GM10248 (cell line): ENCODE measurements at regions not wholly inside any gene's neighbourhood (a gene's known extent, or its start where the extent isn't known, plus 50 kb on each side); places are given as distances from the start of the nearest gene placed in this dataset.

Experiments
- CTCF ChIA-PET: fragments of 300-600 bp; sonication (Branson Sonifier 250); formaldehyde crosslinking; extraction: SDS; loops from one replicate; lab custom pipeline; 2021; ENCODE audit warnings: antibody characterized with exemption; lab: Yijun Ruan, JAX
- POLR2A ChIA-PET: fragments of 350-650 bp; sonication (Branson Sonifier 250); formaldehyde crosslinking; extraction: SDS; loops from one replicate; lab custom pipeline; 2020; ENCODE audit warnings: antibody characterized with exemption; lab: Yijun Ruan, JAX
- DNase-seq: peaks from one replicate; pipeline ENCODE4 v3.0.0; 2012; ENCODE audit errors: extremely low spot score
- CTCF ChIP-seq: IDR thresholded peaks from 2 replicates; pipeline ENCODE4 v1.5.1; 2012; ENCODE audit warnings: mild to moderate bottlenecking, low read depth; ENCODE audit errors: extremely low read depth, missing control alignments, control extremely low read depth

GRCh38 chr20:55266361-55266760 is 739.0 kb downstream of the CBLN4 start:
- ChIA-PET CTCF (interaction anchor here (1.4 to 1.7 kb wide), 3 partner anchors 9 to 21 kb away, joined by 3 to 4 read pairs (median 4); no protein-coding TSS in a partner anchor), POLR2A (no interaction called here)
- no peak for DNase-seq
- no peak for TF ChIP-seq CTCF

- DNase-seq, result no peak
- ChIA-PET CTCF (interaction anchor here (1.7 kb wide), 1 partner anchor 10 kb away, joined by 4 read pairs; no protein-coding TSS in a partner anchor), POLR2A (no interaction called here)
- TF ChIP-seq CTCF, result no peak
Observed at GRCh38 chr20:55264703-55265239, 740.5 kb downstream of the CBLN4 start.

GRCh38 chr20:55258559-55258958 is 746.8 kb downstream of the CBLN4 start:
- no peak for DNase-seq
- no peak for TF ChIP-seq CTCF
- ChIA-PET POLR2A (no interaction called here), CTCF (no interaction called here)

- TF ChIP-seq CTCF, result no peak
- DNase-seq, result no peak
- ChIA-PET CTCF (interaction anchor here (0.8 to 1.5 kb wide), 2 partner anchors 9 to 10 kb away, joined by 3 to 4 read pairs; no protein-coding TSS in a partner anchor), POLR2A (no interaction called here)
Observed at GRCh38 chr20:55255016-55255415, 750.3 kb downstream of the CBLN4 start.

GRCh38 chr20:55253781-55254180 is 751.5 kb downstream of the CBLN4 start:
- no peak for DNase-seq
- no peak for TF ChIP-seq CTCF
- ChIA-PET CTCF (no interaction called here), POLR2A (no interaction called here)

GRCh38 chr20:55252521-55252920 is 752.8 kb downstream of the CBLN4 start:
- POLR2A ChIA-PET, result no interaction called here

More at GRCh38 chr20:55252521-55252920, 752.8 kb downstream of the CBLN4 start:
- CTCF ChIA-PET, result no interaction called here
- no peak for TF ChIP-seq CTCF
- no peak for DNase-seq
